ENCODE measurements at regions not wholly inside any gene's neighbourhood (a gene's known extent, or its start where the extent isn't known, plus 50 kb on each side); places are given as distances from the start of the nearest gene placed in this dataset.

GRCh38 chr4:182126096-182126495 lies 117.1 kb upstream of the TENM3 start:
- H3K27me3 ChIP-seq (replicated peaks in 1 of 2; ENCODE audit: control insufficient read depth in 2 of 2, extremely low read depth in 1 of 2, insufficient read depth in 2 of 2, low read length in 1 of 2): peaks cover 0 to 2% of the 10 kb centered on the region in 2 experiments
- CTCF ChIA-PET: no interaction called here
- H3K27ac ChIP-seq (ENCODE audit: low read length): no peak overlapping the region
- no peak overlapping the region for H3K4me3 Mint-ChIP-seq
- no peak for DNase-seq
- no peaks in the 10 kb centered on the region for H3K27me3 Mint-ChIP-seq
- WGBS (ENCODE audit: insufficient coverage): 100% methylated on average over 1 of the region's 5 CpGs
- H3K36me3 ChIP-seq (ENCODE audit: control insufficient read depth in 2 of 2, extremely low read depth in 1 of 2, insufficient read depth in 1 of 2, low read length in 1 of 2): no peaks in the 10 kb centered on the region
- ATAC-seq (replicated peaks in 1 of 4): no peak
- peaks cover 17 to 21% (median 21%) of the 10 kb centered on the region in 3 donors for H3K9me3 Mint-ChIP-seq
- H3K4me1 ChIP-seq (ENCODE audit: control insufficient read depth in 1 of 2, extremely low read depth in 1 of 2, insufficient read depth in 2 of 2, low read length in 2 of 2): no peaks in the 10 kb centered on the region
- no peaks in the 10 kb centered on the region for H3K36me3 Mint-ChIP-seq
- no peaks in the 10 kb centered on the region for H3K9me3 ChIP-seq
- POLR2A ChIA-PET: no interaction called here
- H3K4me1 Mint-ChIP-seq: no peaks in the 10 kb centered on the region
- H3K4me3 ChIP-seq (ENCODE audit: control insufficient read depth in 1 of 2, extremely low read depth in 1 of 2, low read length in 1 of 2): no peak overlapping the region
- H3K27ac Mint-ChIP-seq: no peak overlapping the region

GRCh38 chr4:182126603-182127002 lies 116.6 kb upstream of the TENM3 start:
- DNase-seq (no peak), ATAC-seq (replicated peaks in 1 of 4) (no peak)
- Histone ChIP-seq H3K4me1 (ENCODE audit: control insufficient read depth in 1 of 2, extremely low read depth in 1 of 2, insufficient read depth in 2 of 2, low read length in 2 of 2) (no peaks in the 10 kb centered on the region), H3K27me3 (replicated peaks in 1 of 2; ENCODE audit: control insufficient read depth in 2 of 2, extremely low read depth in 1 of 2, insufficient read depth in 2 of 2, low read length in 1 of 2) (peaks cover 0 to 2% of the 10 kb centered on the region in 2 experiments), H3K4me3 (ENCODE audit: control insufficient read depth in 1 of 2, extremely low read depth in 1 of 2, low read length in 1 of 2) (no peak overlapping the region), H3K9me3 (no peaks in the 10 kb centered on the region), H3K27ac (ENCODE audit: low read length) (no peak overlapping the region), H3K36me3 (ENCODE audit: control insufficient read depth in 2 of 2, extremely low read depth in 1 of 2, insufficient read depth in 1 of 2, low read length in 1 of 2) (no peaks in the 10 kb centered on the region)
- CTCF ChIA-PET: no interaction called here
- no CpG with 5 or more reads among the region's 2 CpGs for WGBS (ENCODE audit: insufficient coverage)
- no peak overlapping the region for H3K4me3 Mint-ChIP-seq
- POLR2A ChIA-PET: no interaction called here
- H3K4me1 Mint-ChIP-seq: no peaks in the 10 kb centered on the region
- no peaks in the 10 kb centered on the region for H3K27me3 Mint-ChIP-seq
- peaks cover 17 to 21% (median 21%) of the 10 kb centered on the region in 3 donors for H3K9me3 Mint-ChIP-seq
- no peaks in the 10 kb centered on the region for H3K36me3 Mint-ChIP-seq
- H3K27ac Mint-ChIP-seq: no peak overlapping the region

GRCh38 chr4:182133033-182133432 lies 110.2 kb upstream of the TENM3 start:
- Mint-ChIP-seq H3K9me3 (peaks cover 0 to 4% (median 0%) of the 10 kb centered on the region in 3 donors), H3K27ac (no peak overlapping the region), H3K4me1 (no peaks in the 10 kb centered on the region), H3K36me3 (no peaks in the 10 kb centered on the region), H3K4me3 (no peak overlapping the region), H3K27me3 (peaks cover 9% of the 10 kb centered on the region in 2 donors)
- Histone ChIP-seq H3K9me3 (no peaks in the 10 kb centered on the region), H3K27me3 (replicated peaks in 1 of 2; ENCODE audit: control insufficient read depth in 2 of 2, extremely low read depth in 1 of 2, insufficient read depth in 2 of 2, low read length in 1 of 2) (peaks cover 0 to 5% of the 10 kb centered on the region in 2 experiments), H3K36me3 (ENCODE audit: control insufficient read depth in 2 of 2, extremely low read depth in 1 of 2, insufficient read depth in 1 of 2, low read length in 1 of 2) (no peaks in the 10 kb centered on the region), H3K27ac (ENCODE audit: low read length) (no peak overlapping the region), H3K4me3 (ENCODE audit: control insufficient read depth in 1 of 2, extremely low read depth in 1 of 2, low read length in 1 of 2) (no peak overlapping the region), H3K4me1 (ENCODE audit: control insufficient read depth in 1 of 2, extremely low read depth in 1 of 2, insufficient read depth in 2 of 2, low read length in 2 of 2) (no peaks in the 10 kb centered on the region)
- ChIA-PET CTCF (no interaction called here), POLR2A (interaction anchor here in 1 of 2 donors (0.6 kb wide), 1 partner anchor 528 kb away, joined by 8 read pairs; no protein-coding TSS in a partner anchor)
- no CpG with 5 or more reads among the region's 3 CpGs for WGBS (ENCODE audit: insufficient coverage)
- no peak for DNase-seq
- ATAC-seq (replicated peaks in 1 of 4): no peak

GRCh38 chr4:182134261-182134660 lies 108.9 kb upstream of the TENM3 start:
- Mint-ChIP-seq H3K36me3 (no peaks in the 10 kb centered on the region), H3K27ac (no peak overlapping the region), H3K4me1 (peaks cover 0 to 2% (median 0%) of the 10 kb centered on the region in 3 donors), H3K4me3 (no peak overlapping the region), H3K27me3 (peaks cover 18% of the 10 kb centered on the region in 2 donors), H3K9me3 (peaks cover 0 to 4% (median 0%) of the 10 kb centered on the region in 3 donors)
- no peak for DNase-seq
- Histone ChIP-seq H3K4me3 (ENCODE audit: control insufficient read depth in 1 of 2, extremely low read depth in 1 of 2, low read length in 1 of 2) (no peak overlapping the region), H3K27me3 (replicated peaks in 1 of 2; ENCODE audit: control insufficient read depth in 2 of 2, extremely low read depth in 1 of 2, insufficient read depth in 2 of 2, low read length in 1 of 2) (peaks cover 0 to 10% of the 10 kb centered on the region in 2 experiments), H3K36me3 (ENCODE audit: control insufficient read depth in 2 of 2, extremely low read depth in 1 of 2, insufficient read depth in 1 of 2, low read length in 1 of 2) (no peaks in the 10 kb centered on the region), H3K9me3 (no peaks in the 10 kb centered on the region), H3K27ac (ENCODE audit: low read length) (no peak overlapping the region), H3K4me1 (ENCODE audit: control insufficient read depth in 1 of 2, extremely low read depth in 1 of 2, insufficient read depth in 2 of 2, low read length in 2 of 2) (no peaks in the 10 kb centered on the region)
- CTCF ChIA-PET: no interaction called here
- POLR2A ChIA-PET: no interaction called here
- no peak for ATAC-seq (replicated peaks in 1 of 4)

GRCh38 chr4:182136201-182136600 lies 107.0 kb upstream of the TENM3 start:
- Mint-ChIP-seq H3K9me3 (peaks cover 0 to 4% (median 0%) of the 10 kb centered on the region in 3 donors), H3K4me1 (peaks cover 0 to 4% (median 0%) of the 10 kb centered on the region in 3 donors), H3K27me3 (peaks cover 25 to 28% of the 10 kb centered on the region in 2 donors), H3K27ac (no peak overlapping the region), H3K36me3 (no peaks in the 10 kb centered on the region), H3K4me3 (no peak overlapping the region)
- Histone ChIP-seq H3K36me3 (ENCODE audit: control insufficient read depth in 2 of 2, extremely low read depth in 1 of 2, insufficient read depth in 1 of 2, low read length in 1 of 2) (no peaks in the 10 kb centered on the region), H3K4me1 (ENCODE audit: control insufficient read depth in 1 of 2, extremely low read depth in 1 of 2, insufficient read depth in 2 of 2, low read length in 2 of 2) (no peaks in the 10 kb centered on the region), H3K27me3 (replicated peaks in 1 of 2; ENCODE audit: control insufficient read depth in 2 of 2, extremely low read depth in 1 of 2, insufficient read depth in 2 of 2, low read length in 1 of 2) (peaks cover 14 to 18% of the 10 kb centered on the region in 2 experiments), H3K9me3 (no peaks in the 10 kb centered on the region), H3K4me3 (ENCODE audit: control insufficient read depth in 1 of 2, extremely low read depth in 1 of 2, low read length in 1 of 2) (no peak overlapping the region), H3K27ac (ENCODE audit: low read length) (no peak overlapping the region)
- DNase-seq (no peak), ATAC-seq (replicated peaks in 1 of 4) (no peak)
- WGBS (ENCODE audit: insufficient coverage): no CpG with 5 or more reads among the region's 3 CpGs
- ChIA-PET CTCF (interaction anchor here in 1 of 2 donors (0.7 kb wide), 1 partner anchor 9 kb away, joined by 6 read pairs; no protein-coding TSS in a partner anchor), POLR2A (no interaction called here)

GRCh38 chr4:182137343-182137742 lies 105.9 kb upstream of the TENM3 start:
- Mint-ChIP-seq H3K4me1 (peaks cover 0 to 7% (median 0%) of the 10 kb centered on the region in 3 donors), H3K27ac (no peak overlapping the region), H3K36me3 (no peaks in the 10 kb centered on the region), H3K27me3 (peaks cover 37 to 39% of the 10 kb centered on the region in 2 donors), H3K9me3 (peaks cover 0 to 4% (median 0%) of the 10 kb centered on the region in 3 donors), H3K4me3 (no peak overlapping the region)
- no peak overlapping the region for H3K4me3 ChIP-seq (ENCODE audit: control insufficient read depth in 1 of 2, extremely low read depth in 1 of 2, low read length in 1 of 2)
- ChIA-PET POLR2A (no interaction called here), CTCF (no interaction called here)
- peaks cover 21 to 24% of the 10 kb centered on the region in 2 experiments for H3K27me3 ChIP-seq (replicated peaks in 1 of 2; ENCODE audit: control insufficient read depth in 2 of 2, extremely low read depth in 1 of 2, insufficient read depth in 2 of 2, low read length in 1 of 2)
- H3K36me3 ChIP-seq (ENCODE audit: control insufficient read depth in 2 of 2, extremely low read depth in 1 of 2, insufficient read depth in 1 of 2, low read length in 1 of 2): no peaks in the 10 kb centered on the region
- WGBS (ENCODE audit: insufficient coverage): 49% methylated on average over 2 of the region's 4 CpGs
- H3K4me1 ChIP-seq (ENCODE audit: control insufficient read depth in 1 of 2, extremely low read depth in 1 of 2, insufficient read depth in 2 of 2, low read length in 2 of 2): no peaks in the 10 kb centered on the region
- ATAC-seq (replicated peaks in 1 of 4): no peak
- no peak overlapping the region for H3K27ac ChIP-seq (ENCODE audit: low read length)
- no peaks in the 10 kb centered on the region for H3K9me3 ChIP-seq
- DNase-seq: no peak

- Histone ChIP-seq H3K4me1 (ENCODE audit: control insufficient read depth in 1 of 2, extremely low read depth in 1 of 2, insufficient read depth in 2 of 2, low read length in 2 of 2) (peaks cover 0 to 8% of the 10 kb centered on the region in 2 experiments), H3K4me3 (ENCODE audit: control insufficient read depth in 1 of 2, extremely low read depth in 1 of 2, low read length in 1 of 2) (no peak overlapping the region), H3K36me3 (ENCODE audit: control insufficient read depth in 2 of 2, extremely low read depth in 1 of 2, insufficient read depth in 1 of 2, low read length in 1 of 2) (no peaks in the 10 kb centered on the region), H3K27ac (ENCODE audit: low read length) (no peak overlapping the region), H3K27me3 (replicated peaks in 1 of 2; ENCODE audit: control insufficient read depth in 2 of 2, extremely low read depth in 1 of 2, insufficient read depth in 2 of 2, low read length in 1 of 2) (peaks cover 24 to 40% of the 10 kb centered on the region in 2 experiments), H3K9me3 (no peaks in the 10 kb centered on the region)
- ChIA-PET POLR2A (no interaction called here), CTCF (no interaction called here)
- H3K27me3 Mint-ChIP-seq: peaks cover 48 to 49% of the 10 kb centered on the region in 2 donors
- 4% methylated on average over 10 of the region's 13 CpGs for WGBS (ENCODE audit: insufficient coverage)
- DNase-seq (no peak), ATAC-seq (replicated peaks in 1 of 4) (no peak)
- no peaks in the 10 kb centered on the region for H3K36me3 Mint-ChIP-seq
- H3K9me3 Mint-ChIP-seq: no peaks in the 10 kb centered on the region
- H3K4me1 Mint-ChIP-seq: peaks cover 11 to 20% (median 12%) of the 10 kb centered on the region in 3 donors
- H3K4me3 Mint-ChIP-seq: peak overlapping the region in 1 of 3 donors; percentile 41
- no peak overlapping the region for H3K27ac Mint-ChIP-seq
Measured at GRCh38 chr4:182139491-182139890, 103.7 kb upstream of the TENM3 start.
